ENCODE measurements at regions not wholly inside any gene's neighbourhood (a gene's known extent, or its start where the extent isn't known, plus 50 kb on each side); places are given as distances from the start of the nearest gene placed in this dataset.
"Not testable (repeated sequence)": the region's sequence is repeated elsewhere in the genome, so short reads cannot be mapped to it uniquely, and the experiment has no call there.

DNA sequence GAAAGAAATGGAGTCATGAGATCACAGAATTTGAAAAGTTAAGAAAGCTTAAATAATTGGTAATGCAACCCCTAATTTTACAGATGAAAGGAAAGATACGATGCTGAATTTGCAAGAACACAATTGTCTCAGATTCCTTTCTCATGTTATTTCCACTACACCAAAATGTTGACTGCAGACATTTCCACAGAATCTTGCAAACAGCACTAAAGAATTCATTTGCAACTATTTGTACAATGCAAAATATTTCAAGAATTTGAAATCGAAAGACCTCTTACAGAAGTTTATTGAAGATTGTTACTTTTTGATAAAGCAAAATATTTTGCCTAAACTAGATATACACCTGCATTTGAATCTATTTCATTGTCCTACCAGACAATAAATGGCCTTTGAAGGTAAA lies 194.1 kb upstream of the KCNMB2 start:
- DNase-seq (ENCODE audit: insufficient read length, low spot score) (no peak), FAIRE-seq (no peak)
- TF ChIP-seq POLR2A (IDR thresholded peaks at IDR 0.05; ENCODE audit: low read depth, low read length) (no peak), SPI1 (IDR thresholded peaks at IDR 0.05; ENCODE audit: low read depth, low read length) (no peak), POLR2AphosphoS5 (IDR thresholded peaks at IDR 0.05; ENCODE audit: low read depth, low read length) (no peak), TAF1 (IDR thresholded peaks at IDR 0.05; ENCODE audit: low read depth, low read length) (no peak)

DNA sequence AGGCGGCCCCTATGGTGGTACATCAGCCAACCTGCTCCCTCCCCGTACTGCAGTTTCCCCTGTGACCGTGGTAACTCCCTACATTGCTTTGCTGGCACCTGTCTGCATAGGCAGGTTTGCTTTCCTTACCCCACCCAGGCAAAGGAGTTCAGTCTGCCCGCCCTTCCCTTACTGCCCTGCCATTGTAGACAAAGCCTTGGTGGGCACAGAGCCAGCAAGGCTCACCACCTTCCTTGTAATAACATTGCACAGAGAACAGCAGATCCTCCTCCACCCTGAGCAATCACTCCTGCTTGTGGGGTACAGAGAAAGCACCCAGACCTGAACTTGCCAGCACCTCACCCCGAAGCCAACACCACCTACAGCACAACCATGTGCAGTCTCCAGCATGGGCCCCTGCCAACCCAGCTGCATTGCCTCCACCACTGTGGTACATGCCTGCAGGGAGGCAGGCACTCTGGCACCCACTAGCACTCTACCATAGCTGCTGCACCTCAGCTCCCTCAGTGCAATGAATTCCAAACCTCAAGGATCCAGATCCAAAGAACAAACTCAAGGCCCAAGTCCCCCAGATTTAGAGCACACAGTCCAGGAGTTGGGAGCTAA lies 192.7 kb upstream of the KCNMB2 start:
- DNase-seq (ENCODE audit: insufficient read length, low spot score) (no peak), FAIRE-seq (no peak)
- TF ChIP-seq SPI1 (IDR thresholded peaks at IDR 0.05; ENCODE audit: low read depth, low read length) (no peak), PAX5 (IDR thresholded peaks at IDR 0.05; ENCODE audit: insufficient read depth, low read length, severe bottlenecking) (no peak), POLR2A (IDR thresholded peaks at IDR 0.05; ENCODE audit: low read depth, low read length) (no peak), TAF1 (IDR thresholded peaks at IDR 0.05; ENCODE audit: low read depth, low read length) (no peak), POU2F2 (IDR thresholded peaks at IDR 0.05; ENCODE audit: low read depth, low read length) (no peak), POLR2AphosphoS5 (IDR thresholded peaks at IDR 0.05; ENCODE audit: low read depth, low read length) (no peak)

DNA sequence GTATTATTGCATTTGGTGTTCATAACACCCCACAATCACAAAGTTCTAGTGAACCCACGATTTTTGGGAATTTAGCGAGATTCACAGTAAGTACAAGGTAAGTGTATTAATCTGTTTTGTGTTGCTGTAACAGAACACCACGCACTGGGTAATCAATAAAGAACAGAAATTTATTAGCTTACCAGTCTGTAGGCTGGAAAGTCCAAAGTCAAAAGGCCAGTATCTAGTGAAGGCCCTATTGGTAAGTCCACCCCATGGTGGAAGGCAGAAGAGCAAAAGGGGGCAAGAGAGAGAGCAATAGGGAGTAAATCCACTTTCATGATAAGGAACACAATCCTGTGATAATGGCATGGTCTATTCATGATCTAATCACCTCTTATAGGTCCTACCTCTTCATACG lies 190.3 kb upstream of the KCNMB2 start:
- FAIRE-seq (no peak), DNase-seq (ENCODE audit: insufficient read length, low spot score) (no peak)
- TF ChIP-seq SPI1 (IDR thresholded peaks at IDR 0.05; ENCODE audit: low read depth, low read length) (no peak), PAX5 (IDR thresholded peaks at IDR 0.05; ENCODE audit: insufficient read depth, low read length, severe bottlenecking) (no peak), POLR2AphosphoS5 (IDR thresholded peaks at IDR 0.05; ENCODE audit: low read depth, low read length) (no peak)

DNA sequence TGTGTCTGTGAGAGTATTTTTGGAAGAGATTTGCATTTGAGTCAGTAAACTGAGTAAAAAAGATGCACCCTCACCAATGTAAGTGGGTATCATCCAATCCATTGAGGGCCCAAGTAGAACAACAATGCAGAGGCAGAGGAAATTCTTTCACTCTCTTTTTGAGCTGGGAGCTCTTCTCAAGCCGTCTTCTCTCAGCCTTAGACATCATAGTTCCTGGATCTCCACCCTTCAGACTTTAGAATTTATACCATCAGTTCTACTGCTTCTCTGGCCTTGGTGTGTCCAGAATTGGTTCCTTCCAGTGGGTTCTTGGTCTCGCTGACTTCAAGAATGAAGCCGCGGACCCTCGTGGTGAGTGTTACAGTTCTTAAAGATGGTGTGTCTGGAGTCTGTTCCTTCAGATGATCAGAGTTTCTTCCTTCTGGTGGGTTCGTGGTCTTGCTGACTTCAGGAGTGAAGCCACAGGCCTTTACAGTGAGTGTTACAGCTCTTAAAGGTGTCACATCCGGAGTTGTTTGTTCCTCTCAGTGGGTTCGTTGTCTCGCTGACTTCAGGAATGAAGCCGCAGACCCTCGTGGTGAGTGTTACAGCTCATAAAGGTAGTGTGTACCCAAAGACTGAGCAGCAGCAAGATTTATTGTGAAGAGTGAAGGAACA lies 187.5 kb upstream of the KCNMB2 start:
- not testable (repeated sequence) for FAIRE-seq; DNase-seq (ENCODE audit: insufficient read length, low spot score)

DNA sequence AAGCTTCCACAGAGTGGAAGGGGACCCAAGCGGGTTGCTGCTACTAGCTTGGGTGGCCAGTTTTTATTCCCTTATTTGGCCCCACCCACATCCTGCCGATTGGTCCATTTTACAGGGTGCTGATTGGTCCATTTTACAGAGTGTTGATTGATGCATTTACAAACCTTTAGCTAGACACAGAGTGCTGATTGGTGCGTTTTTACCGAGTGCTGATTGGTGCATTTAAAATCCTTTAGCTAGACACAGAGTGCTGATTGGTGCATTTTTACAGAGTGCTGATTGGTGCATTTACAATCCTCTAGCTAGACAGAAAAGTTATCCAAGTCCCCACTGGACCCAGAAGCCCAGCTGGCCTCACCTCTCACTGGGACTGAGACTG lies 187.0 kb upstream of the KCNMB2 start:
- FAIRE-seq; DNase-seq (ENCODE audit: insufficient read length, low spot score): not testable (repeated sequence)

DNA sequence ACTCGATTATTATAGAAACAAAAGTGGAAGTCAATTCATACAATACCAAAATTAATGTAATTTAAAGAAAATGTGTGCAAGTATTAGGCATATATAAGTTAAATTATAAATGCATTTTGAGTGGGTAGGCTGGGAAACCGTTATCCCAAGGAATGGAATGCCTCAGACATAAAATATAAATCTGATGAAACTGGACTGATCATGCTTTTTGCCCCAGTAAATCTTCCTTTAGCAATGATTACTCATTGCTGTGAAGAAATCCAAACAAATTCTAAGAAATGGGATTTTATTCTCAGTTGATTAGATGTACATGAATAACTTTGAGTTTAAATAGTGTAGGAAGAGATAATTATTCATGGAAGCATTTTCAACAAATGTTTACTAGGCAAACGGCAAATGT lies 185.5 kb upstream of the KCNMB2 start:
- DNase-seq (ENCODE audit: insufficient read length, low spot score) (no peak), FAIRE-seq (no peak)
- no peak for TF ChIP-seq POU2F2 (IDR thresholded peaks at IDR 0.05; ENCODE audit: low read depth, low read length)
- no peak for TF ChIP-seq SPI1 (IDR thresholded peaks at IDR 0.05; ENCODE audit: low read depth, low read length)
- TF ChIP-seq PAX5 (IDR thresholded peaks at IDR 0.05; ENCODE audit: insufficient read depth, low read length, severe bottlenecking), result no peak
- no peak for TF ChIP-seq POLR2AphosphoS5 (IDR thresholded peaks at IDR 0.05; ENCODE audit: low read depth, low read length)

DNA sequence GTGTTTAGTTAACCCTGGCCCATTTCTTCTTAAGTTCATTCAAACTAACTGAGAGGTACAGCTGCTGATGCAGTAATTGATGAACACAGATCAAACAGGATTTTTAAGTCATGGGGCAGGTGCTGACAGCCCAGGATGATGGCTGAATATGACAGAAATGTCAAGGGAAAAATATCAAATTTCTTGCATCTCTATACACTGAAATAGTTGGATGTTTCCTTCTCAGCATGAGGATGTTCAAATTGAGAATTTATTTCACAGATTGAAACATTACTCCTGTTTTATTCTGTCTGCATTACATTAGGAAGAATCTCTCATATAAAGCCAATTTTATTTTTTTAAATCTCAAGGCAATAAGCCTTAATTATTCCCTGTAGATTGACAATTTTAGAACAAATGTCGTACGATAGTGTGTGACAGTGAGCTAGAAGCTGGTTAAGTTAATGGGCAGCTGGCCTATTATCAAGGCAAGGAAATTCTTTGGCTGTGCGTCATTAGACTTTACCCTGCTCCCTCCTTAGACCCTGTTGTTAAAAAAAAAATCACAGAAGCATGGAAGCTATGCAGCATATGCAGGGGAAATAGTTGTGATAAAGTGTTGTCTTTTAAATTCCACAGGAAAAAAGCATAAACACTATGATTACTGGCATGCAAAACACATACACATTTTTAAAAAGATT lies 183.8 kb upstream of the KCNMB2 start:
- DNase-seq (ENCODE audit: insufficient read length, low spot score), result no peak
- no peak for FAIRE-seq
- TF ChIP-seq POLR2A (IDR thresholded peaks at IDR 0.05; ENCODE audit: low read depth, low read length) (no peak), TAF1 (IDR thresholded peaks at IDR 0.05; ENCODE audit: low read depth, low read length) (no peak), PAX5 (IDR thresholded peaks at IDR 0.05; ENCODE audit: insufficient read depth, low read length, severe bottlenecking) (no peak), POLR2AphosphoS5 (IDR thresholded peaks at IDR 0.05; ENCODE audit: low read depth, low read length) (no peak), POU2F2 (IDR thresholded peaks at IDR 0.05; ENCODE audit: low read depth, low read length) (no peak), SPI1 (IDR thresholded peaks at IDR 0.05; ENCODE audit: low read depth, low read length) (no peak)

DNA sequence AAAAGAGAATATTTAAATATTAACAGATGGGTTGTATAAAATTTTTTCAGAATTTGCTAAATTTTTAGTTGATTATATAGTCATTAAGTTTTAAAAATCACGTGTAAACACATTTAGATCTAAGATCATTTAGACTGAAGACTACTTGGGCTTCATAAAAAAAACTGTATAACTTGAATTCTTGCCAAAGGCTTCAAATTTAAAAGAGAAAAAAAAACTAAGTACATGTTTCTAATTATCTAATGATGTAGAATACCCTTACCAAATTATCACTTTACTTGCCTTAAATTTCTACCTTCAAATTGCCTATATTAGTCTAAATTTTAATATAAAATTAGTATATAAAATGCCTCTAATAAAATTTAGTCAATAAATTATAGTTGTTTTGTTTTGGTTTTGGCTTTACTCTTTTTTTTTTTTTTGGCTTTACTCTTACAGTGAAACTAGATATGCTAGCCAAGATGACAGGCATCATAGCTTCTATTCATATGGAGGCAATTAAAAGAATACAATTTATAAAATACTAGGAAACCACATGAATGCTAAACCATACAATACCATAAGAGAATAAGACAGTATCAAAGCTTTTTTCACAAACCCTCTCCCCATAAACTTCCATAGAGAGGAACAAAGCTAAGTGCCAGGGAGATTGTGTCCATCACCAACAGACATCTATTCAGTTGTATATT lies 183.1 kb upstream of the KCNMB2 start:
- TF ChIP-seq SPI1 (IDR thresholded peaks at IDR 0.05; ENCODE audit: low read depth, low read length) (no peak), POLR2A (IDR thresholded peaks at IDR 0.05; ENCODE audit: low read depth, low read length) (no peak), TAF1 (IDR thresholded peaks at IDR 0.05; ENCODE audit: low read depth, low read length) (no peak), POLR2AphosphoS5 (IDR thresholded peaks at IDR 0.05; ENCODE audit: low read depth, low read length) (no peak), PAX5 (IDR thresholded peaks at IDR 0.05; ENCODE audit: insufficient read depth, low read length, severe bottlenecking) (no peak), POU2F2 (IDR thresholded peaks at IDR 0.05; ENCODE audit: low read depth, low read length) (no peak)
- no peak for DNase-seq (ENCODE audit: insufficient read length, low spot score)
- no peak for FAIRE-seq

DNA sequence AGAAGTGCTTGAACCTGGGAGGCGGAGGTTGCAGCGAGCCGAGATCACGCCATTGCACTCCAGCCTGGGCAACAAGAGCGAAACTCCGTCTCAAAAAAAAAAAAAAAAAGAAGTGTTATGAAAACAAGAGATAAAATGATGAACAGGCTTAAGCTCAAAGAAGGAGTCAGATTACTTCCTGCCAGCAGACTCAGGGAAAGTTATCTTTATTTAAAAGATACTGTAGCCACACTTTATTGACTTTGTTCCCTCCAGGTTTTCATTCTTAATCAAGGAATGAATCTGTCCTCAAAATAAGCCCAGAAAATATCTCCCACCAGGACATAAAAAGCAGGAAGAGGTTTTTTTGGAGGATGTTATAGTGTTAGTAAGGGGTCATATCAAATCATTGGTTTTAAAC lies 176.5 kb upstream of the KCNMB2 start:
- DNase-seq (ENCODE audit: insufficient read length, low spot score) (no peak), FAIRE-seq (no peak)
- no peak for TF ChIP-seq TAF1 (IDR thresholded peaks at IDR 0.05; ENCODE audit: low read depth, low read length)
- TF ChIP-seq POU2F2 (IDR thresholded peaks at IDR 0.05; ENCODE audit: low read depth, low read length), result no peak
- TF ChIP-seq PAX5 (IDR thresholded peaks at IDR 0.05; ENCODE audit: insufficient read depth, low read length, severe bottlenecking), result no peak
- TF ChIP-seq SPI1 (IDR thresholded peaks at IDR 0.05; ENCODE audit: low read depth, low read length), result no peak
- TF ChIP-seq POLR2AphosphoS5 (IDR thresholded peaks at IDR 0.05; ENCODE audit: low read depth, low read length), result no peak
- TF ChIP-seq POLR2A (IDR thresholded peaks at IDR 0.05; ENCODE audit: low read depth, low read length), result no peak

DNA sequence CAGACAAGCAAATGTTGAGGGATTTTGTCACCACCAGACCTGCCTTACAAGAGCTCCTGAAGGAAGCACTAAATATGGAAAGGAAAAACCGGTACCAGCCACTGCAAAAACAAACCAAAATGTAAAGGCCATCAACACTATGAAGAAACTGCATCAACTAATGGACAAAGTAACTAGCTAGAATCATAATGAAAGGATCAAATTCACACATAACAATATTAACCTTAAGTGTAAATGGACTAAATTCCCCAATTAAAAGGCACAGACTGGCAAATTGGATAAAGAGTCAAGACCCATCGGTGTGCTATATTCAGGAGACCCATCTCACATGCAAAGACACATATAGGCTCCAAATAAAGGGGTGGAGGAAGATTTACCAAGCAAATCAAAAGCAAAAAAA lies 173.2 kb upstream of the KCNMB2 start:
- not testable (repeated sequence) for FAIRE-seq; DNase-seq (ENCODE audit: insufficient read length, low spot score)

Data from GM12891 (cell line).